HCT116 (cell line): ENCODE measurements at regions not wholly inside any gene's neighbourhood (a gene's known extent, or its start where the extent isn't known, plus 50 kb on each side); places are given as distances from the start of the nearest gene placed in this dataset.

ENCODE experiments used
- ATAC-seq: fragments of 200-7000 bp; cut with Tn5 transposase; 2 replicates; pipeline ENCODE4 v1.9.1; 2020; ENCODE audit warnings: mild to moderate bottlenecking, moderate library complexity
- BruUV-seq: library from RNA; stranded (reverse); fragments of 400-500 nt; replicated peaks from 2 replicates; lab custom pipeline; 2021; lab: Mats Ljungman, UMichigan
- CTCF ChIA-PET: fragments of 300-600 bp; sonication (Branson Sonifier 250); formaldehyde crosslinking; loops from one replicate; lab custom pipeline; 2021; ENCODE audit warnings: antibody characterized with exemption; lab: Charles Lee
- POLR2A ChIA-PET: fragments of 300-600, 350-600 bp; sonication (Branson Sonifier 250); formaldehyde crosslinking; loops from one replicate; lab custom pipeline; 2021; ENCODE audit warnings: antibody characterized with exemption; lab: Charles Lee
- RAD21 ChIA-PET, 2 experiments: fragments of 300-600 bp; sonication (Branson Sonifier 250); formaldehyde crosslinking; loops; one replicate each; lab custom pipeline; 2023; ENCODE audit warnings: low total read pairs in 2 of 2; ENCODE audit not compliant: uncharacterized antibody in 2 of 2, unreplicated experiment in 2 of 2, low non-redundant PET in 1 of 2; lab: Charles Lee
- DNase-seq: peaks from one replicate; pipeline ENCODE4 v3.0.0-alpha.2; 2010; ENCODE audit warnings: low read depth, low spot score
- H2AFZ ChIP-seq: fragments of 200-600 bp; shearing (Covaris generic), sonication (generic); 2 replicates; pipeline ENCODE4 v1.6.1; 2017; ENCODE audit warnings: low read depth, mixed run types, mixed read lengths, antibody characterized with exemption, low read length; ENCODE audit not compliant: poor library complexity, severe bottlenecking
- H3K27ac ChIP-seq: 2 replicates; pipeline ENCODE4 v1.5.1; 2012; ENCODE audit warnings: low read depth, low read length
- H3K27me3 ChIP-seq: fragments of 200-600 bp; sonication (generic); 2 replicates; pipeline ENCODE4 v1.6.1; 2016; ENCODE audit warnings: mixed run types, low read length, mixed read lengths; ENCODE audit not compliant: insufficient read depth
- H3K36me3 ChIP-seq, 2 experiments: fragments of 200-500 bp in 1 of 2; fragments of 200-600 bp in 1 of 2; sonication (Bioruptor generic) in 1 of 2; sonication (generic) in 1 of 2; 2 replicates each; pipeline versions ENCODE4 v1.5.1 to v1.6.1; 2014 to 2016; ENCODE audit warnings: low read length in 2 of 2, inconsistent platforms in 1 of 2, mixed read lengths in 1 of 2, mixed run types in 1 of 2; ENCODE audit not compliant: insufficient read depth in 2 of 2, control insufficient read depth in 1 of 2
- H3K4me1 ChIP-seq, 2 experiments: fragments of 200-600 bp in 1 of 2; sonication (generic) in 1 of 2; 2 replicates each; pipeline versions ENCODE4 v1.5.1 to v1.6.1; 2012 to 2017; ENCODE audit warnings: low read length in 2 of 2, inconsistent platforms in 1 of 2, mild to moderate bottlenecking in 1 of 2, mixed read lengths in 1 of 2, mixed run types in 1 of 2, moderate library complexity in 1 of 2; ENCODE audit not compliant: insufficient read depth in 2 of 2, control insufficient read depth in 1 of 2
- H3K4me2 ChIP-seq: fragments of 200-600 bp; sonication (generic); 2 replicates; pipeline ENCODE4 v1.6.1; 2017; ENCODE audit warnings: mixed run types, low read length, mixed read lengths
- H3K4me3 ChIP-seq, 2 experiments: fragments of 200-600 bp in 1 of 2; sonication (generic) in 1 of 2; replicated peaks in 1 of 2; 2 replicates each; pipeline ENCODE4 v1.5.1; 2011 to 2016; ENCODE audit warnings: low read length in 2 of 2, control low read depth in 1 of 2, low read depth in 1 of 2, mild to moderate bottlenecking in 1 of 2, mixed read lengths in 1 of 2, mixed run types in 1 of 2
- H3K79me2 ChIP-seq: fragments of 200-600 bp; sonication (generic); 2 replicates; pipeline ENCODE4 v1.6.1; 2017; ENCODE audit warnings: mild to moderate bottlenecking, mixed run types, low read length, moderate library complexity, mixed read lengths; ENCODE audit not compliant: insufficient read depth
- H3K9ac ChIP-seq: fragments of 200-600 bp; sonication (generic); 2 replicates; pipeline ENCODE4 v1.6.1; 2016; ENCODE audit warnings: low read length, mixed read lengths
- H3K9me2 ChIP-seq: fragments of 200-600 bp; sonication (generic), shearing (Covaris generic); 2 replicates; pipeline ENCODE4 v1.6.1; 2017; ENCODE audit warnings: mixed run types, mild to moderate bottlenecking, moderate library complexity; ENCODE audit not compliant: insufficient read depth
- H3K9me3 ChIP-seq, 2 experiments: fragments of 200-500 bp in 1 of 2; fragments of 200-600 bp in 1 of 2; sonication (Bioruptor generic) in 1 of 2; sonication (generic) in 1 of 2; 2 replicates each; pipeline ENCODE4 v1.6.1; 2014 to 2017; ENCODE audit warnings: low read length in 2 of 2, mixed read lengths in 2 of 2, inconsistent platforms in 1 of 2, low read depth in 1 of 2, mild to moderate bottlenecking in 1 of 2, mixed run types in 1 of 2, moderate library complexity in 1 of 2; ENCODE audit not compliant: control insufficient read depth in 1 of 2, insufficient read depth in 1 of 2
- H4K20me1 ChIP-seq: fragments of 200-600 bp; sonication (generic), shearing (Covaris generic); 2 replicates; pipeline ENCODE4 v1.6.1; 2017; ENCODE audit warnings: mixed run types, mild to moderate bottlenecking, moderate library complexity; ENCODE audit not compliant: insufficient read depth
- CBX3 ChIP-seq: IDR thresholded peaks from 2 replicates; pipeline ENCODE4 v1.6.1; 2012; ENCODE audit warnings: low read depth
- CEBPB ChIP-seq: IDR thresholded peaks from 2 replicates; pipeline ENCODE4 v1.6.1; 2012; ENCODE audit warnings: low read depth
- CTCF ChIP-seq, 3 experiments: fragments of 200-600 bp in 1 of 3; sonication (generic) in 1 of 3; IDR thresholded peaks in 2 of 3; conservative IDR thresholded peaks in 1 of 3; 2 replicates each; pipeline ENCODE4 v1.5.1; 2012 to 2017; ENCODE audit warnings: low read depth in 2 of 3, low read length in 2 of 3, antibody characterized with exemption in 1 of 3, borderline replicate concordance in 1 of 3, control low read depth in 1 of 3, mild to moderate bottlenecking in 1 of 3, mixed read lengths in 1 of 3, mixed run types in 1 of 3, moderate library complexity in 1 of 3; ENCODE audit not compliant: insufficient read depth in 1 of 3
- EGR1 ChIP-seq: IDR thresholded peaks from 2 replicates; pipeline ENCODE4 v1.6.1; 2012; ENCODE audit warnings: low read depth
- ELF1 ChIP-seq: IDR thresholded peaks from 2 replicates; pipeline ENCODE4 v1.6.1; 2012; ENCODE audit warnings: low read depth, borderline replicate concordance
- EZH2 ChIP-seq: fragments of 200-600 bp; sonication (generic); IDR thresholded peaks from 2 replicates; pipeline ENCODE4 v1.6.1; 2017; ENCODE audit warnings: antibody characterized with exemption, mixed run types
- FOSL1 ChIP-seq: IDR thresholded peaks from 2 replicates; pipeline ENCODE4 v1.6.1; 2012; ENCODE audit warnings: low read depth
- JUND ChIP-seq: IDR thresholded peaks from 2 replicates; pipeline ENCODE4 v1.6.1; 2012
- MAX ChIP-seq: IDR thresholded peaks from 2 replicates; pipeline ENCODE4 v1.6.1; 2012
- POLR2AphosphoS5 ChIP-seq: IDR thresholded peaks from 2 replicates; pipeline ENCODE4 v1.6.1; 2011; ENCODE audit warnings: mild to moderate bottlenecking, low read depth, low read length, moderate library complexity
- SIN3A ChIP-seq: IDR thresholded peaks from 2 replicates; pipeline ENCODE4 v1.6.1; 2012; ENCODE audit warnings: low read depth
- SP1 ChIP-seq: IDR thresholded peaks from 2 replicates; pipeline ENCODE4 v1.6.1; 2012; ENCODE audit warnings: low read depth
- SRF ChIP-seq: IDR thresholded peaks from 2 replicates; pipeline ENCODE4 v1.6.1; 2012; ENCODE audit warnings: low read depth
- TCF7L2 ChIP-seq: IDR thresholded peaks from 2 replicates; pipeline ENCODE4 v1.7.0; 2011; ENCODE audit warnings: borderline replicate concordance, inconsistent platforms; ENCODE audit not compliant: insufficient read depth, insufficient read length; ENCODE audit errors: extremely low read depth
- YY1 ChIP-seq: IDR thresholded peaks from 2 replicates; pipeline ENCODE4 v1.6.1; 2011; ENCODE audit warnings: low read length, low read depth, moderate library complexity, mild to moderate bottlenecking; ENCODE audit not compliant: insufficient replicate concordance; ENCODE audit errors: extremely low read depth
- ZBTB33 ChIP-seq: IDR thresholded peaks from 2 replicates; pipeline ENCODE4 v1.6.1; 2011; ENCODE audit warnings: mild to moderate bottlenecking, low read length, moderate library complexity; ENCODE audit not compliant: insufficient replicate concordance; ENCODE audit errors: extremely low read depth
- ZNF274 ChIP-seq: fragments of 200-500 bp; sonication (Bioruptor generic); IDR thresholded peaks from 2 replicates; pipeline ENCODE4 v1.6.1; 2014; ENCODE audit warnings: mild to moderate bottlenecking, low read depth, low read length, inconsistent platforms
- intact Hi-C: fragments of 100-400 bp; cut with micrococcal nuclease; formaldehyde crosslinking; loops from 2 replicates; pipeline ENCODE4 v1.10.0; 2022

DNA sequence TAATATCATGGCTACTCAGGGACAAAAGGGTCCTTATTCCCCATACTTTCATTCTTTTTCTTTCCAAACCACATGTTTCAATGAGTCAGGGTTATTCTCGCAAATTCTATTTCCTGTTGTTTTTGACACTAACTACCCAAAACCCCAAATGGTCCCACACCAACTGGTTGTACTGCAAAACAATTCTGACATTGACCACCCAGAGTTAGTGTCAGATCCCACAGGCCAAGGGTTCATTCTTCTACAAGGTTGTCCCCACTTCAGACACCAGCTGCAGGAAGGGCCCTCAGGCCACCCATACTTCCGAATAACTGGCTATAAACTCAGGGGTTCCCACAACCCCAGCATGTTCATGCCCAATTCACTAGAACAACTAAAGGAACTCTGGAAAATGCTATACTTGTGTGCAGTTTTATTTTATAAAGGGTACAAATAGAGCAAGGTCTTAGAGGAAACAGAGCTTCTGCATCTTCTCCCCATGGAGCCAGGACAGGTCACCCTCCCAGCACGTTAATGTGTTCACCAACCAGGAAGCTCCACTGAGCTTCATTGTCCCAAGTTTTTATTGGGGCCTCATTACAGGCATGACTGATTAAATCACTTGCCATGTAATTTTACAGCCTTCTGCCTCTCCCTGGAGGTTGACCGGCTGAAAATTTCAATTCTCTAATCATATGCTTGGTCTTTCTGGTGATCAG lies 334.8 kb downstream of the DRD1 start:
- no peak overlapping the region for H3K4me3 ChIP-seq
- CTCF ChIA-PET = no interaction called here
- no peak for TF ChIP-seq SIN3A
- peak; percentile 14; the same call in 1 of the 2 replicates for TF ChIP-seq CBX3
- no peaks in the 10 kb centered on the region for H3K27me3 ChIP-seq
- POLR2A ChIA-PET = no interaction called here
- no peak overlapping the region for H3K4me2 ChIP-seq
- no peaks in the 10 kb centered on the region for H4K20me1 ChIP-seq
- no peaks in the 10 kb centered on the region for H3K9me2 ChIP-seq
- ATAC-seq (no peak), DNase-seq (no peak)
- H3K79me2 ChIP-seq = no peaks in the 10 kb centered on the region
- H3K27ac ChIP-seq = no peak overlapping the region
- RAD21 ChIA-PET = no interaction called here
- no TSS peak for BruUV-seq
- no peaks in the 10 kb centered on the region for H3K4me1 ChIP-seq
- no peak overlapping the region for H2AFZ ChIP-seq
- H3K9ac ChIP-seq = no peak overlapping the region
- peaks cover 5 to 10% of the 10 kb centered on the region in 2 experiments; a peak in 1 of 4 replicates for H3K9me3 ChIP-seq
- intact Hi-C loops = no loop called here
- no peaks in the 10 kb centered on the region for H3K36me3 ChIP-seq

DNA sequence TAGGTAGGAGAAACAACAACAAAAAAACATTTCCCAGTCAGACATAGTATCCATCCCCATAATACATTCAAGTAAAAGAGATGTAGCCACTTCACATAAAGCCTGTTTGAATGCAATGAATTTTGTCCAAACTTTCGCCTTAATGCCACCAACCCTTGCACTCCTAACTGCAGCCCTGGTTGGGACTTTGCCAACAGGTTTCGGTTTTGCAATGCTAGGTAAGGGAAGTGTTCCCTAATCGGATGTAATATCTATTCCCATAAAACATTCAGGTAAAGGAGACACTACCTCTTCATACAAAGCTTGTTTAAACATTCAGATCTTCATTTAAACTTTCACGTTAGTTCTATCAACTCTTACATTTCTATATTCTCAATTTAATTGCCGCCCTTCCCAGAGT lies 336.1 kb downstream of the DRD1 start:
- H3K9me2 ChIP-seq = no peaks in the 10 kb centered on the region
- POLR2A ChIA-PET = no interaction called here
- H3K79me2 ChIP-seq = no peaks in the 10 kb centered on the region
- no peaks in the 10 kb centered on the region for H3K36me3 ChIP-seq
- no peaks in the 10 kb centered on the region for H3K27me3 ChIP-seq
- no peaks in the 10 kb centered on the region for H4K20me1 ChIP-seq
- no peak overlapping the region for H2AFZ ChIP-seq
- RAD21 ChIA-PET = no interaction called here
- H3K4me3 ChIP-seq = no peak overlapping the region
- no peak overlapping the region for H3K27ac ChIP-seq
- peaks cover 5 to 10% of the 10 kb centered on the region in 2 experiments; a peak in 1 of 4 replicates for H3K9me3 ChIP-seq
- intact Hi-C loops = no loop called here
- no peak overlapping the region for H3K9ac ChIP-seq
- ATAC-seq (no peak), DNase-seq (no peak)
- CTCF ChIA-PET = no interaction called here
- no TSS peak for BruUV-seq
- H3K4me2 ChIP-seq = no peak overlapping the region
- H3K4me1 ChIP-seq = no peaks in the 10 kb centered on the region
- TF ChIP-seq FOSL1 (no peak), EZH2 (no peak), ZBTB33 (no peak), SRF (no peak), JUND (no peak), SP1 (no peak), EGR1 (no peak), POLR2AphosphoS5 (no peak), CBX3 (no peak), SIN3A (no peak), YY1 (no peak), CTCF (IDR thresholded peaks at IDR 0.05 in 2 of 3, conservative IDR thresholded peaks at IDR 0.05 in 1 of 3; ENCODE audit: borderline replicate concordance in 1 of 3, insufficient read depth in 1 of 3, low read depth in 2 of 3, low read length in 2 of 3) (no peak), CEBPB (no peak), ZNF274 (no peak), ELF1 (no peak), MAX (no peak), TCF7L2 (no peak)
